B cell (primary cell): ENCODE measurements at regions not wholly inside any gene's neighbourhood (a gene's known extent, or its start where the extent isn't known, plus 50 kb on each side); places are given as distances from the start of the nearest gene placed in this dataset.

ENCODE experiments used
- ATAC-seq: fragments of 200-7000 bp; cut with Tn5 transposase; one replicate; pipeline ENCODE4 v1.10.0; 2021; ENCODE audit warnings: low read depth, mild to moderate bottlenecking, moderate number of reproducible peaks, moderate library complexity
- CTCF ChIA-PET: fragments of 350-600 bp; sonication (Branson Sonifier 250); formaldehyde crosslinking; loops from one replicate; lab custom pipeline; 2021; ENCODE audit warnings: antibody characterized with exemption, inconsistent platforms; lab: Charles Lee
- POLR2A ChIA-PET: fragments of 350-600 bp; sonication (Branson Sonifier 250); formaldehyde crosslinking; loops from one replicate; lab custom pipeline; 2021; ENCODE audit warnings: antibody characterized with exemption; lab: Charles Lee
- DNase-seq: peaks from one replicate; pipeline ENCODE4 v3.0.0; 2013
- H2AFZ ChIP-seq: 2 replicates; pipeline ENCODE4 v1.6.1; 2012; ENCODE audit warnings: mild to moderate bottlenecking, low read depth, low read length; ENCODE audit not compliant: insufficient read depth, poor library complexity, severe bottlenecking
- H3K27ac ChIP-seq, 2 donors: 1 replicate in 1 of 2; 2 replicates in 1 of 2; pipeline ENCODE4 v1.5.1; 2012 to 2013; ENCODE audit warnings: low read length in 2 of 2, mild to moderate bottlenecking in 2 of 2, moderate library complexity in 1 of 2
- H3K27me3 ChIP-seq, 4 experiments: fragments of 200-600 bp in 1 of 4; sonication (generic) in 1 of 4; replicated peaks in 1 of 4; 1 replicate in 2 of 4; 2 replicates in 2 of 4; pipeline versions ENCODE4 v1.6.1 to v1.7.0; 2013 to 2016; ENCODE audit warnings: low read length in 3 of 4, mild to moderate bottlenecking in 2 of 4, mixed read lengths in 1 of 4, moderate library complexity in 1 of 4; ENCODE audit not compliant: insufficient read depth in 4 of 4, control insufficient read depth in 3 of 4; ENCODE audit errors: control extremely low read depth in 1 of 4
- H3K36me3 ChIP-seq, 2 experiments: replicated peaks in 1 of 2; 1 replicate in 1 of 2; 2 replicates in 1 of 2; pipeline versions ENCODE4 v1.6.1 to v1.7.1; 2013; ENCODE audit warnings: low read length in 1 of 2; ENCODE audit not compliant: insufficient read depth in 2 of 2, control insufficient read depth in 1 of 2; ENCODE audit errors: control extremely low read depth in 1 of 2, extremely low read depth in 1 of 2
- H3K4me1 ChIP-seq, 2 donors: fragments of 200-600 bp in 1 of 2; sonication (generic) in 1 of 2; 1 replicate in 1 of 2; 2 replicates in 1 of 2; pipeline versions ENCODE4 v1.5.1 to v1.6.1; 2013 to 2017; ENCODE audit warnings: low read length in 2 of 2; ENCODE audit not compliant: control insufficient read depth in 2 of 2, insufficient read depth in 2 of 2
- H3K4me2 ChIP-seq: replicated peaks from 2 replicates; pipeline ENCODE3; 2012; ENCODE audit warnings: mild to moderate bottlenecking, low read depth, low read length; ENCODE audit not compliant: poor library complexity, severe bottlenecking
- H3K4me3 ChIP-seq, 5 experiments: fragments of 200-600 bp in 1 of 5; sonication (generic) in 1 of 5; 1 replicate in 3 of 5; 2 replicates in 2 of 5; pipeline versions ENCODE4 v1.5.1 to v1.7.0; 2011 to 2016; ENCODE audit warnings: low read length in 4 of 5, mild to moderate bottlenecking in 4 of 5, low read depth in 2 of 5, control low read depth in 1 of 5, moderate library complexity in 1 of 5; ENCODE audit not compliant: insufficient read depth in 1 of 5; ENCODE audit errors: control extremely low read depth in 1 of 5, extremely low read depth in 1 of 5
- H3K79me2 ChIP-seq: fragments of 200-600 bp; sonication (generic); one replicate; pipeline ENCODE4 v1.6.0; 2016; ENCODE audit warnings: low read length; ENCODE audit not compliant: control insufficient read depth, insufficient read depth
- H3K9ac ChIP-seq: fragments of 200-600 bp; sonication (generic); 2 replicates; pipeline ENCODE4 v1.6.1; 2017; ENCODE audit warnings: mild to moderate bottlenecking, low read length, moderate library complexity
- H3K9me3 ChIP-seq, 3 donors: one replicate each; pipeline versions ENCODE4 v1.6.1 to v1.7.1; 2013; ENCODE audit warnings: low read length in 2 of 3; ENCODE audit not compliant: control insufficient read depth in 2 of 3, insufficient read depth in 1 of 3; ENCODE audit errors: control extremely low read depth in 1 of 3
- H4K20me1 ChIP-seq: 2 replicates; pipeline ENCODE4 v1.6.0; 2012; ENCODE audit warnings: mild to moderate bottlenecking, low read length; ENCODE audit not compliant: insufficient read depth, control insufficient read depth, poor library complexity, severe bottlenecking
- H3K27ac Mint-ChIP-seq: one replicate; pipeline ENCODE4 v1.8.0; 2021; ENCODE audit warnings: mixed read lengths
- H3K27me3 Mint-ChIP-seq: one replicate; pipeline ENCODE4 v1.8.0; 2021; ENCODE audit warnings: mixed read lengths
- H3K4me1 Mint-ChIP-seq: one replicate; pipeline ENCODE4 v1.8.0; 2021; ENCODE audit warnings: mixed read lengths
- H3K4me3 Mint-ChIP-seq: one replicate; pipeline ENCODE4 v1.8.0; 2021; ENCODE audit warnings: mixed read lengths
- H3K9me3 Mint-ChIP-seq: one replicate; pipeline ENCODE4 v1.8.0; 2022; ENCODE audit warnings: mixed read lengths; ENCODE audit not compliant: insufficient read depth
- CTCF ChIP-seq: fragments of 200-600 bp; IDR thresholded peaks from one replicate; pipeline ENCODE4 v1.8.0; 2022; ENCODE audit warnings: antibody characterized with exemption, mild to moderate bottlenecking
- EZH2 ChIP-seq: IDR thresholded peaks from 2 replicates; pipeline ENCODE4 v1.6.1; 2012; ENCODE audit warnings: borderline replicate concordance, low read depth, mild to moderate bottlenecking, moderate library complexity, low read length; ENCODE audit not compliant: insufficient read depth, poor library complexity, severe bottlenecking
- WGBS: methylation state at CpG from one replicate; pipeline ENCODE4 v1.1.5; 2013; ENCODE audit warnings: missing lambda C conversion rate; ENCODE audit not compliant: insufficient coverage; 5-methylcytosine and 5-hydroxymethylcytosine counted together
- intact Hi-C: fragments of 100-400 bp; cut with micrococcal nuclease; formaldehyde crosslinking; loops from one replicate; pipeline ENCODE4 v1.10.0; 2022

- intact Hi-C loops, result no loop called here
Measured at GRCh38 chr12:115833704-115834103, 443.8 kb downstream of the MED13L start.

GRCh38 chr12:115830633-115831032, 446.9 kb downstream of the MED13L start:
- no peak for DNase-seq
- CTCF ChIA-PET, result no interaction called here
- POLR2A ChIA-PET, result no interaction called here
- H3K9ac ChIP-seq, result no peak overlapping the region
- Mint-ChIP-seq H3K27ac (no peak overlapping the region), H3K9me3 (no peaks in the 10 kb centered on the region), H3K4me3 (no peak overlapping the region), H3K27me3 (no peaks in the 10 kb centered on the region), H3K4me1 (no peaks in the 10 kb centered on the region)
- H3K4me2 ChIP-seq, result no peak overlapping the region
- WGBS, result 98% methylated on average over 4 of the region's 4 CpGs
- H3K36me3 ChIP-seq, result no peaks in the 10 kb centered on the region
- intact Hi-C loops, result no loop called here
- H2AFZ ChIP-seq, result no peak overlapping the region
- no peaks in the 10 kb centered on the region for H3K79me2 ChIP-seq
- no peak overlapping the region for H3K4me3 ChIP-seq
- H3K4me1 ChIP-seq, result no peaks in the 10 kb centered on the region
- no peaks in the 10 kb centered on the region for H3K27me3 ChIP-seq
- H4K20me1 ChIP-seq, result no peaks in the 10 kb centered on the region
- H3K9me3 ChIP-seq, result peaks cover 0 to 4% (median 0%) of the 10 kb centered on the region in 3 donors
- H3K27ac ChIP-seq, result no peak overlapping the region
- no peak for TF ChIP-seq CTCF
- no peak for TF ChIP-seq EZH2
- ATAC-seq, result no peak

More at GRCh38 chr12:115833704-115834103, 443.8 kb downstream of the MED13L start:
- Histone ChIP-seq H3K36me3 (no peaks in the 10 kb centered on the region), H3K4me3 (no peak overlapping the region), H3K27ac (no peak overlapping the region), H3K9ac (no peak overlapping the region), H3K79me2 (no peaks in the 10 kb centered on the region), H2AFZ (no peak overlapping the region), H3K9me3 (peaks cover 0 to 4% (median 4%) of the 10 kb centered on the region in 3 donors), H3K27me3 (no peaks in the 10 kb centered on the region), H3K4me2 (no peak overlapping the region), H4K20me1 (no peaks in the 10 kb centered on the region), H3K4me1 (no peaks in the 10 kb centered on the region)
- Mint-ChIP-seq H3K4me3 (no peak overlapping the region), H3K9me3 (no peaks in the 10 kb centered on the region), H3K27ac (no peak overlapping the region), H3K27me3 (no peaks in the 10 kb centered on the region), H3K4me1 (no peaks in the 10 kb centered on the region)
- 100% methylated on average over 2 of the region's 4 CpGs for WGBS
- ATAC-seq (no peak), DNase-seq (no peak)
- TF ChIP-seq CTCF (no peak), EZH2 (no peak)
- POLR2A ChIA-PET, result no interaction called here
- CTCF ChIA-PET, result no interaction called here
